ENCODE measurements at regions not wholly inside any gene's neighbourhood (a gene's known extent, or its start where the extent isn't known, plus 50 kb on each side); places are given as distances from the start of the nearest gene placed in this dataset.
"Not testable (repeated sequence)": the region's sequence is repeated elsewhere in the genome, so short reads cannot be mapped to it uniquely, and the experiment has no call there.

GRCh38 chr17:37815536-37815935 lies 70.7 kb upstream of the HNF1B start:
- TF ChIP-seq CTCF (IDR thresholded peaks at IDR 0.05) = no peak
- no peaks in the 10 kb centered on the region for H3K9me3 ChIP-seq

GRCh38 chr17:37813751-37814150 lies 68.9 kb upstream of the HNF1B start:
- H3K4me1 ChIP-seq = no peaks in the 10 kb centered on the region
- no peaks in the 10 kb centered on the region for H3K9me3 ChIP-seq
- no peaks in the 10 kb centered on the region for H3K36me3 ChIP-seq
- TF ChIP-seq CTCF (IDR thresholded peaks at IDR 0.05) = no peak
- no peaks in the 10 kb centered on the region for H3K27me3 ChIP-seq
- H3K4me3 ChIP-seq = no peak overlapping the region
- no peak for DNase-seq (ENCODE audit: low spot score)
- H3K27ac ChIP-seq = no peak overlapping the region

More at GRCh38 chr17:37815536-37815935, 70.7 kb upstream of the HNF1B start:
- Histone ChIP-seq H3K36me3 (no peaks in the 10 kb centered on the region), H3K27me3 (no peaks in the 10 kb centered on the region), H3K27ac (no peak overlapping the region), H3K4me1 (no peaks in the 10 kb centered on the region), H3K4me3 (no peak overlapping the region)
- no peak for DNase-seq (ENCODE audit: low spot score)

- not testable (repeated sequence) for H3K4me1 ChIP-seq; H3K9me3 ChIP-seq; H3K27ac ChIP-seq; DNase-seq (ENCODE audit: low spot score); H3K36me3 ChIP-seq; H3K4me3 ChIP-seq; H3K27me3 ChIP-seq
These were observed 64.0 kb upstream of the HNF1B start for GRCh38 chr17:37808846-37809245.

GRCh38 chr17:37802712-37803416 lies 58.0 kb upstream of the HNF1B start:
- Histone ChIP-seq H3K27ac (no peak overlapping the region), H3K4me3 (no peak overlapping the region), H3K9me3 (no peaks in the 10 kb centered on the region), H3K36me3 (no peaks in the 10 kb centered on the region), H3K4me1 (no peaks in the 10 kb centered on the region), H3K27me3 (no peaks in the 10 kb centered on the region)
- DNase-seq (ENCODE audit: low spot score) = no peak
- TF ChIP-seq CTCF (IDR thresholded peaks at IDR 0.05) = no peak

GRCh38 chr17:37802061-37802595 lies 57.3 kb upstream of the HNF1B start:
- no peaks in the 10 kb centered on the region for H3K27me3 ChIP-seq
- no peaks in the 10 kb centered on the region for H3K4me1 ChIP-seq
- H3K36me3 ChIP-seq = no peaks in the 10 kb centered on the region
- no peaks in the 10 kb centered on the region for H3K9me3 ChIP-seq
- DNase-seq (ENCODE audit: low spot score) = no peak
- no peak overlapping the region for H3K4me3 ChIP-seq
- H3K27ac ChIP-seq = no peak overlapping the region
- TF ChIP-seq CTCF (IDR thresholded peaks at IDR 0.05) = no peak

GRCh38 chr17:37801171-37801570 lies 56.3 kb upstream of the HNF1B start:
- DNase-seq (ENCODE audit: low spot score) = no peak
- Histone ChIP-seq H3K36me3 (no peaks in the 10 kb centered on the region), H3K9me3 (no peaks in the 10 kb centered on the region), H3K4me3 (no peak overlapping the region), H3K27me3 (no peaks in the 10 kb centered on the region), H3K4me1 (no peaks in the 10 kb centered on the region), H3K27ac (no peak overlapping the region)
- no peak for TF ChIP-seq CTCF (IDR thresholded peaks at IDR 0.05)

All from right atrium auricular region (tissue), 2 donors.